ENCODE measurements at regions not wholly inside any gene's neighbourhood (a gene's known extent, or its start where the extent isn't known, plus 50 kb on each side); places are given as distances from the start of the nearest gene placed in this dataset.
A peak's percentile ranks its signal among the peaks of the same experiment; 100 is the strongest.

DNA sequence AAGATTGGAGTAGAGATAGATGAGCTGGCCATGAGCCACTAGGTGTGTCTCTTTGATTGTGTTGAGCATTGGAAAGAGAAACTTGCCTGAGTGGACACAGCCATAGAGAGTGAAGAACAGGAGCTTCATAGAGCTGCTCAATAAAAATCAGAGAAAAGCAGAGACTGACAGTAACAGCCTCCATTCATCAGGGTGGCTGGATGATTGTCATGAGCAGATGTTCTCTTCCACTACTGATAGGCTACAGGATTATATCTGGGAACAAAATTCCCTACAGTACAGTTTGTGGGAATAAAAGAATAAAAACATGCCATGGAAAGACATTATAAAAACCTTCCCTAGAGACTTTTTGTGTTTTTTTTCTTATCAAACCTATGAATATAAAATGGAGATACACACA lies 404.8 kb upstream of the ACVR2A start:
- TF ChIP-seq, protein P1, sequence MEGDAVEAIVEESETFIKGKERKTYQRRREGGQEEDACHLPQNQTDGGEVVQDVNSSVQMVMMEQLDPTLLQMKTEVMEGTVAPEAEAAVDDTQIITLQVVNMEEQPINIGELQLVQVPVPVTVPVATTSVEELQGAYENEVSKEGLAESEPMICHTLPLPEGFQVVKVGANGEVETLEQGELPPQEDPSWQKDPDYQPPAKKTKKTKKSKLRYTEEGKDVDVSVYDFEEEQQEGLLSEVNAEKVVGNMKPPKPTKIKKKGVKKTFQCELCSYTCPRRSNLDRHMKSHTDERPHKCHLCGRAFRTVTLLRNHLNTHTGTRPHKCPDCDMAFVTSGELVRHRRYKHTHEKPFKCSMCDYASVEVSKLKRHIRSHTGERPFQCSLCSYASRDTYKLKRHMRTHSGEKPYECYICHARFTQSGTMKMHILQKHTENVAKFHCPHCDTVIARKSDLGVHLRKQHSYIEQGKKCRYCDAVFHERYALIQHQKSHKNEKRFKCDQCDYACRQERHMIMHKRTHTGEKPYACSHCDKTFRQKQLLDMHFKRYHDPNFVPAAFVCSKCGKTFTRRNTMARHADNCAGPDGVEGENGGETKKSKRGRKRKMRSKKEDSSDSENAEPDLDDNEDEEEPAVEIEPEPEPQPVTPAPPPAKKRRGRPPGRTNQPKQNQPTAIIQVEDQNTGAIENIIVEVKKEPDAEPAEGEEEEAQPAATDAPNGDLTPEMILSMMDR (conservative IDR thresholded peaks at IDR 0.05; ENCODE audit: low read depth, low read length), result no peak
- no peak for DNase-seq (ENCODE audit: low read depth)
- H3K4me3 ChIP-seq (ENCODE audit: low read depth, low read length), result no peak overlapping the region

DNA sequence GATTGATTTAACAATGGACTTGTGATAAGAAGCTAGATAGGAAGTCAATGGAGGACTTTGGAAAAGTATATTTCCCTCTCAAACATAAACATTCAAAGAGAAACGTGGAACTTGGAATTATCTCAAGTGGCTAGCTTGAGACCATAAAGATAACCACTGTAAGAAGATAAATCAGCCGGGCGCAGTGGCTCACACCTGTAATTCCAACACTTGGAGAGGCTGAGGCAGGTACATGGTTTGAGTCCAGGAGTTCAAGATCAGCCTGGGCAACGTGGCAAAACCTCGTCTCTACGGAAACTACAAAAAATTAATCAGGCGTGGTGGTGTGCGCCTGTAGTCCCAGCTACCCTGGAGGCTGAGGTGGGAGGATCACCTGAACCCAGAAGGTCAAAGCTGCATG lies 405.9 kb upstream of the ACVR2A start:
- TF ChIP-seq, protein P1 (conservative IDR thresholded peaks at IDR 0.05; ENCODE audit: low read depth, low read length), result no peak
- no peak for DNase-seq (ENCODE audit: low read depth)
- H3K4me3 ChIP-seq (ENCODE audit: low read depth, low read length), result no peak overlapping the region

DNA sequence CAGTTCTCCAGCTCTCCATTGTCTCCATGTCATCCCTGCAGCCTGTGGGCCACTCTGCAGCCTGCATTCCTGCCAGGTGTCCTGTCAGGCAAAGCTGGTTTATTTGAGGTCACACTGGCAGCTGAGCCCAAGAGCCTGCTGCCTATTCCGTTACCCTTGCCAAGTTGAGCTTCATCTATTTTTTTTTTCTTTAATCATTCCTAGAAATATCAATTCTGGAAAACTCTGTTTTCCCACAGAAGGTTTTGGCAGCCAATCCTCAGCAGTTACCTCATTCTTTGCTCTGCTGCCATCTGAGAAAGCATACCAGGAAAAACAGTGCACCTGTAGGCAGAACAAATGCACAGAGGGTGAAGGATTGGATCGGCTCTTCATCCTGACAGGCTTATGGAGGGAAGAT lies 411.0 kb upstream of the ACVR2A start:
- DNase-seq (ENCODE audit: low read depth), result no peak
- H3K4me3 ChIP-seq (ENCODE audit: low read depth, low read length), result no peak overlapping the region
- TF ChIP-seq, protein P1 (conservative IDR thresholded peaks at IDR 0.05; ENCODE audit: low read depth, low read length), result no peak

DNA sequence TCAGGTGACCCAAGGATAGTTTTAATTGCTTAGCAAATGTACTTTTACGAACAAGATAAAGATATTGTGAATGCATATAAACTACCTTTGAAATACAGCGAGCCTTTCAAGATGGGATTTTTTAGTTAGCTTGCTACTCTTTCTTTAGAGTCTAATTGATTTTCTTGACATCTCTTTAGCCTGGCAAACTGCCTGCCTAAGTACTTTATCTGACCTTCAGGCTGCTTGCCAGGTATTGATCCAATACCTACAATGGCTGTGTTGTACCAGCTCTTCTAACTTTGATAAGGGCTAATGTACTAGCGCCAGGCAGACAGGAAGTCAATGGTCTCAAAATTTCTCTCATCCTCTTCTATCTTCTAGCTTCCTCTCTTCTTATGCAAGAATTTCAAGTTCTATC lies 414.4 kb upstream of the ACVR2A start:
- H3K4me3 ChIP-seq (ENCODE audit: low read depth, low read length), result no peak overlapping the region
- no peak for DNase-seq (ENCODE audit: low read depth)
- TF ChIP-seq, protein P1 (conservative IDR thresholded peaks at IDR 0.05; ENCODE audit: low read depth, low read length), result no peak

DNA sequence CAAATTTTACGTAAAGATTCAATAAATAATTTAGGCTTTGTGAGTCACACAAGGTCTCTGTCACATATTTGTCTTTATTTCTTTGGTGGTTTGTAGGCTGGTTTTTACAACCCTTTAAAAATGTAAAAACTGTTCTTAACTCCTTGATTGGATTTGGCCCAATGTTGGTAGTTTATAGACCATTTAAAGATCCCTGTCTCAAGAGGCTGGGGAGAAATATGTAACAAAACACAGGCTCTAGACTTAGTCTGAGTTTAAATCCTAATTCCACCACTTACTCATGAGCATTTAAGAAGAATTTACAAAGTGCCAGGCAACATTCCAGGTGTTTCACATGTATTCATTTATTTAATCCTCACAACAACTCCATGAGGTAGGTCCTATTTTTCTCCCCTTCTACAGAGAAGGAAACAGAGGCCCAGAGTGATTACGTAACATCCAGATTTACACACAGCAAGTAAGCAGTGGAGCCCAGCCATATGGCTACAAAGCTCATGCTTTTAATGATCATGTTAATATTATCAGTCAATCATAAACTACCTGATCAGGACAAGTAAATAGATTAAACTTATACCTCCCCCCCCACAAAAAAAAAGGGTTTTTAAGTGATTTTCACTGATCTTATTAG lies 416.6 kb upstream of the ACVR2A start:
- DNase-seq (ENCODE audit: low read depth), result no peak
- TF ChIP-seq, protein P1 (conservative IDR thresholded peaks at IDR 0.05; ENCODE audit: low read depth, low read length), result no peak

DNA sequence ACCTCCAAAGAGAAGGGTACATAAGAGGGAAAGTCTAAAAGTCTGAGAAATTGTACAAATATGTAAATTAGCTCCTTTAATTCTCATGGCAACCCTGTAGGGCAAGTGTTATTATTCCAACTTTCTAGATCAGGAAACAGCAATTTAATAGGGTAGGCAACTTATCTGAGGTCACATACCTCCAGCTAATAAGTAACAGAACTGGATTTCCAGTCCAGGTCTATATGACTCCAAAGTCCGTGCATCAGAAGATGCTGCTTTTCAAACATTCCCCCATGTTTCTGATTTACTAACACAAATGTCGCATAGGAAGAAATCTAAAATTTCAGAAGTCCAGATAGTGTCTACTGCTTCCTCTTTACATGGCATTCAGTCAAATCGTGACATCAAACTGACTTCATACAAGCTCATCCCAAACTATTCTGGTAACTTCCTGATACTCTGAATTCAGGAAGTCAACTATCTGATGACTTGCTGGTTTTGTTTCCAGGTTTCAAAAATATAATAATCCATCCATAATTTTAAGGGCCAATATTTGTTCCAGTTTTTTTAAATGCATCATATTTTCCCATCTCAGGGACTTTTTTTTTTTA lies 419.3 kb upstream of the ACVR2A start:
- no peak overlapping the region for H3K4me3 ChIP-seq (ENCODE audit: low read depth, low read length)
- TF ChIP-seq, protein P1 (conservative IDR thresholded peaks at IDR 0.05; ENCODE audit: low read depth, low read length), result no peak
- DNase-seq (ENCODE audit: low read depth), result peak; percentile 41

More for the DNA sequence above, 416.6 kb upstream of the ACVR2A start:
- H3K4me3 ChIP-seq (ENCODE audit: low read depth, low read length), result no peak overlapping the region

DNA sequence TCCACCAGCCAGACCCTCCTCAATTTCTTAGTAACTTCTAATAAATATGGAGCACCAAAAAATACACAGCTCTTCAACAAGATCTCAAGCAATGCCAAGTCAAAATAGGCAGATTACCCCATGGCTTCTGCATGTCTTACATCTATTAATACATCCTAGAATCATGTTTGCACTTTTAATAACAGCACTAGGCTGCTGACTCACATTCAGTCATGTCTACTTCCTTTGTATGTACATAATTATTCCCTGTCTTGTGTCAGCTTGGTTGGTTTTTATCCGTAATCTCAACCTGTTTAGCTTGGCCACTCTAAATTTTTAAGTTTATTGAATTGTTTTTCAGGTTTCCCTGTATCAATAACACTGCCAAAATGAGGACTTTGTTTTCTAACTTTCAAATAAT lies 420.1 kb upstream of the ACVR2A start:
- DNase-seq (ENCODE audit: low read depth), result no peak
- H3K4me3 ChIP-seq (ENCODE audit: low read depth, low read length), result no peak overlapping the region
- TF ChIP-seq, protein P1 (conservative IDR thresholded peaks at IDR 0.05; ENCODE audit: low read depth, low read length), result no peak
